ENCODE measurements at regions not wholly inside any gene's neighbourhood (a gene's known extent, or its start where the extent isn't known, plus 50 kb on each side); places are given as distances from the start of the nearest gene placed in this dataset.
"Not testable (repeated sequence)": the region's sequence is repeated elsewhere in the genome, so short reads cannot be mapped to it uniquely, and the experiment has no call there.

GRCh38 chr17:27065588-27065987 is 228.3 kb upstream of the WSB1 start:
- DNase-seq (ENCODE audit: low read depth), result no peak

DNA sequence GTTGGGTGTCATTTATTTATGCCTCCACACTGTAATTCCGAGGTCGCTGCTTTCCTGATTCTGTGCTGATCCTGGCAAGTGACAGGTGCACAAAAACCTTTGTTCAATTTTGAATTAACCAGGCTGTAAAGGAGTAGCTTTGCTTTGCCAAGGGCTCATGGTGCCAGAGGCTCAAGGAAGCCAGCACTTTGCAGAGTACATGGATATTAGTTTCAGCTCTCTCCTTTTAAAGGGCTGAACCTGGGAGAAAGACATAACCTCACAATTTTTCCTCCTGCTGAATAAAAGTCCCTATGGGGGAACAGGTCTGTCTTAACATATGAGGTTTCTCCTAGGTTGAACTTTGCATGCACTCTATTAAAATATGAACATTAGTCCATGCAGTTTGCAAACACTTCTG is 227.6 kb upstream of the WSB1 start:
- no peak for DNase-seq (ENCODE audit: low read depth)

DNA sequence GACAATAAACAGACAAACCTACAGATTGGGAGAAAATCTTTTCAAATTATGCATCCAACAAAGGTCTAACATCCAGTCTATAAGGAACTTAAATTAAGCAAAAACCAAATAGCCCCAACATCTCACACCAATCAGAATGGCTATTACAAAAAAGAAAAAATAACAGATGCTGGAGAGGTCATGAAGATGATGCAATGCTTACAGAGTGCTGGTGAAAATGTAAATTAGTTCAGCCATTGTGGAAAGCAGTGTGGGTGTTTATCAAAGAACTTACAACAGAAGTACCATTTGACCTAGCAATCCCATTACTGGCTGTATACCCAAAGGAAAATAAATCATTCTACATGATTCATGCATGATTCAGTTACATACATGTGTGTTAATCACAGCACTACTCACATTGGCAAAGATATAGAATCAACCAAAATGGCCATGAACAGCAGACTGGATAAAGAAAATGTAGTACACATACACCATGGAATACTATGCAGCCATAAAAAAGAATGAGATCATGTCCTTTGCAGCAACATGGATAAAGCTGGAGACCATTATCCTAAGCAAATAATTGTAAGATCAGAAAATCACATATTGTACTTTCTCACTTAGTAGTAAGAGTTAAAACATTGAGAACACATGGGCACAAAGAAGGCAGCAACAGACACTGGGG is 223.9 kb upstream of the WSB1 start:
- no peak for DNase-seq (ENCODE audit: low read depth)

- DNase-seq (ENCODE audit: low read depth), result no peak
Measured at GRCh38 chr17:27070836-27071235, 223.1 kb upstream of the WSB1 start.

DNA sequence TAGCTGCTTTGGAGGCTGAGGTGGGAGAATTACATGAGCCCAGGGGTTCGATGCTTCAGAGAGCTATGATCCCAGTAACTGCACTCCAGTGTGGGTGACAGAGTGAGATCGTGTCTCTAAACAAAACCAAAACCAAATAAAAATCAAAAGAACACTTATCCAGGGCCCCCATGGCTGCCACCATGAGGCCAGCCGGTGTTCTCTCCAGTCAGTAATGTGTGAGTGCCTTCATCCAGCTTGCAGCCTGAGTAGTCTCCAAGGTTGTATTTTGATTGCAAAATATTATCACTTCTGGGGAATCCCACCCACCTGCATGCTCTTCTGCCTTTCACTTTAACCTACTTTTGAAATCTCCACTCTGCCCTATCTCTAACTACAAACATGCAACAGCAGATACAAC is 221.0 kb upstream of the WSB1 start:
- DNase-seq (ENCODE audit: low read depth), result no peak

GRCh38 chr17:27076814-27077213 is 217.1 kb upstream of the WSB1 start:
- no peak for DNase-seq (ENCODE audit: low read depth)

- no peak for DNase-seq (ENCODE audit: low read depth)
Measured at GRCh38 chr17:27078296-27078695, 215.6 kb upstream of the WSB1 start.

DNA sequence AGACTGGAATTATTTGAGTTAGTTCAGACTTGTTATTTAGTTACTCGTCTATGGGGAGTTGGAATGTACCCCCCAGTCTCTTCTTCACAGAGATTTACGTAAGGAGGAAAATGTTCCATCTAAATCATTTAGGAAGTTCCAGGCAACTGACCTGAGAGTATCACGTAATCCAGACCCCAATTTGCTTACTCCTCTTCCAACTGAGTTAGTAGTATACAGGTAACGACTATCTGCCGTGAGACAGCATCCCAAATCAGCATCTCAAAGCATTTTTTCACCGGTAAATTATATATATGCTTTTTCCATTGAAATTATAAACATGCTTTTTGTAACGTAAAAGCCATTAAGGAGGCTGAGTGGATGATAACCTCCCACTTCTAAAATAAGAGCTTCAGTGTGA is 214.3 kb upstream of the WSB1 start:
- no peak for DNase-seq (ENCODE audit: low read depth)

DNA sequence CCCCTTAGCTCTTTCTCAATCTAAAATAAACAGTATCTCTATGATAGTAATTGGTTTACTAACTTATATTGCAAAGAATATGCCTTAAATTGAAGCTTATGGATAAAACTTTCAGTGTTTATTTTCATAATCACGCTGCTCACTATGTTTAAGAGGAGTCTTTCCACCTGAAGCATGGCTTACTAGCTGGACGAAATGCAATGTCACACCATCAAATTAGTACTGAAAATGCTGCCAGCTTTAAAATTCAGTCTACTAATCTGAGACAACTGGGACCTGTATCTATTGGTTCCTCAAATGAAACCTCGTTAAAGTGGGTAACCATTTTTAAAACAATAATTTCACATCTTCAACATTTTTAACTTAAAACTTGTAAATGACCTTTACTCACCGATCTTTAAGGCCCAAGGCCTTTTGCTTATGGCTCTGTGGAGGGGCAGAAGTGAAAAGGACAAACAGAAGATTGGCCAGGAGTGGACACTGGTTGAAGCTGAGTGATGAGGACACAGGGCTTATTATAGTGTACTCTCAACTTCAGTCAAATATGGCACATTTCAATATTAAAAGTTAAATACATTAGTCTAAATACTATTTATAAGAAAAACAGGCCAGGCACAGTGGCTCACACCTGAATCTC is 212.8 kb upstream of the WSB1 start:
- no peak for DNase-seq (ENCODE audit: low read depth)

- no peak for DNase-seq (ENCODE audit: low read depth)
Measured at GRCh38 chr17:27082023-27082774, 211.7 kb upstream of the WSB1 start.

GRCh38 chr17:27082775-27083154 is 211.1 kb upstream of the WSB1 start:
- no peak for DNase-seq (ENCODE audit: low read depth)

DNA sequence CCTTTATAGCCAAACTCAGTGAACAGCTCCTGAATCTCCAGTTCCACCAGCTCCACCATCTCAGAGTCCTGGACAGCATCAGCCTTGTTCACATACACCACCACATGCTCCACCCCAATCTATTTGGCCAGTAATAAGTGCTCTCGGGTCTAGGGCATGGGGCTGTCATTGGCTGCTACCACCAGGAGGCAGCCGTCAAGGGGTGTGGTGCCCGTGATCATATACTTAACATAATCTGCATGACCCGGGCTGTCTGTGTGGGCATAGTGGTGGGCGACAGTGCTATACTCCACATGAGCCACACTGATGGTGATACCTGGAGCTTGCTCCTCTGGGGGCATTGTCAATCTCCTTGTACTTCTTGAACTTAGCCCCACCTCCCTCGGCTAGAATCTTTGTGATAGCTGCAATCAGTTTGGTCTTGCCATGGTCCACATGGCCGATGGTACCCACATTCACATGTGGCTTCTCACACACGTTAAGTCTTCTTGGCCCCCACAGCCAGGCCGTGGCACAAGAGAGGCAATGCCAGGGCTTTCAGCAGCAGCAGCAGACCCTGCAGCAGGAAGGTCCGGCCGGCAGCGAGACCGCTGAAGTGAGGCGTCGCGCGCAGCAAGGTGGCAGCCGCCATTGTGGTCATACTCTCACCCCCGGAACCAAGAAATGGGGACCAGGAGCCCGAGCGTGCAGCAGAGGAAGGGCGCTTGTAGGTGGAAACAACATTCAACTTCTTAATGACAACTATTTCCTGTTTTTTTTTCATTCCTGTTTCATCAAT is 210.3 kb upstream of the WSB1 start:
- DNase-seq (ENCODE audit: low read depth), result no peak

- DNase-seq (ENCODE audit: low read depth), result no peak
Measured at GRCh38 chr17:27085517-27085916, 208.4 kb upstream of the WSB1 start.

GRCh38 chr17:27086526-27086925 is 207.4 kb upstream of the WSB1 start:
- DNase-seq (ENCODE audit: low read depth), result no peak

DNA sequence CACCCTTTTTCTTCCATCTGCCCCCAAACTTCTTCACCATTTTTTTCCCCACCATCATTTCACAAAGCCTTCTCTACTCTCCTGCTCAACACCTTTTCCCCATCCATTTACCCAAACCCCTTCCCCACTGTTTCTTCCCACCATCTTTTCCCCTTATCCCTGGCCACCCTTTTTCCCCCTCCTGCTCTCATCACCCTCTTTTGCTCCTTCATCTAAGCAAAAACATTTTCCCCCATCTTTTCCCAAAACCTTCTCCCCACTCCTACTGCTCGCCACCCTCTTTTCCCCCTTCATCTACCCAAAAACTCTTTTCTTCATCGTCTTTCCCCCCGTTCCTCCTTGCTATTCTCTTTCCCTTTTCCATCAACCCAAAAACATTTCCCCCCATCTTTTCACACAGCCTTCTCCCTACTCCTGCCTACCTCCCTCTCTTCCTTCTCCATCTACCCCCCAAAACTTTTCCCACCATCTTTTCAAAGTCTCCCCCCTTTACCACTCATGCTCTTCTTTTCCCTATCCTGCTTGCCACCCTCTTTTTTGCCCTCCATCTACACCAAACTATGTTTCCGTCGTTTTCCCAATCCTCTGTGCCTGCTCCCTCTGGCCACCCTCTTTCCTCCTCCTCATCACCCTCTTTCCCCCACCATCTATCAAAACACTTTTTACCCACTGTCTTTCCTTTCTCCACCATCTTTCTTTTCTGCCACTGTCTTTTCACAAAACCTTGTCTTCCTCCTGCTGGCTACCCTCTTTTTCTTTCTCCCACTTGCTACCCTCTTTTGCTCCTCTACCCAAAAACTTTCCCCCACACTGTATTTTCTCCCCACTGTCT is 205.8 kb upstream of the WSB1 start:
- no peak for DNase-seq (ENCODE audit: low read depth)

- no peak for DNase-seq (ENCODE audit: low read depth)
Measured at GRCh38 chr17:27088767-27089078, 205.2 kb upstream of the WSB1 start.

- DNase-seq (ENCODE audit: low read depth), result not testable (repeated sequence)
Measured at GRCh38 chr17:27089079-27089928, 204.6 kb upstream of the WSB1 start.

DNA sequence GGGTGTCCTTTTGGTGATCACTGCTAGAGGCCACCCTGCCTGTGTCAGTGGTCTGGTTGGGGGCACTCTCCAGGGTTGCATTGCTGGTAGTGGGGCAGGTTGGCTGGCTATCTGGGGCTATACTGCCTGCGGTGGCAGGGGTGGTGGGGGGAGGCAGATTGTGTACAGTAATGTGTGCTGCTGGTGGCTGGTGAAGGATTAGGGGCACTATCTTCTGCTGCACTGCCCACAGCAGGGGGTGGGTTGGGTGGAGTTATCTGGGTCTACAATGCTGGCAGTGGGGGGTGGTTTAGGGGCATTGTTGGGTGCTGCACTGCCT is 204.0 kb upstream of the WSB1 start:
- no peak for DNase-seq (ENCODE audit: low read depth)

DNA sequence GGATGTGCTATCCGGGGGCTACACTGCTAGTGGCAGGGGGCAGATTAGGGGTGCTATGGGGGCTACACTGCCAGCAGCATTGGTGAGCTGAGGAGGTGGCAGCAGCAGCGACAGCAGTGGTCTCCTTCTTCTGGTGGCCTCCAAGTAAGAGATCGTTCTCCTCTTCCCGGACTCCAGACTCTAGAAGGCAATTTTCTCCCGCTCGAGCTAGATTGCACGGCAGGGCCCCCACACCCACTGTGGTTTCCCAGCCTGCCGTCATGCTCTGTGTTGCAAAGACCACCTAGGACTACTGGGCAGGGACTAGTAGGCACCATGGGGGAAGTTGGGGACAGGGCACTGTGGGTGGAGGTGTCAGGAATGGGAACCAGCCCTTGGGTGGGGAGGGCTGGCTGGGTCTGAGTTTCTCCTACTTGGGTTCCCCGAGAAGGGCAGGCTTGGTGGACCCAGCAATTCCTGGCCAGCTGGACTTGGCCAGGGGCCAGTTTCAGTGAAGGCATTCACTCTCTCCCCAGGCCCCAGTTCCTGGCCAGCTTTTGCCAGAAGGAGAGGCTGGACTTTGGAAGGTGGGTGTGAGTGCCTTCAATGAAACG is 203.4 kb upstream of the WSB1 start:
- not testable (repeated sequence) for DNase-seq (ENCODE audit: low read depth)

- no peak for DNase-seq (ENCODE audit: low read depth)
Measured at GRCh38 chr17:27091043-27091497, 202.8 kb upstream of the WSB1 start.

- DNase-seq (ENCODE audit: low read depth), result not testable (repeated sequence)
Measured at GRCh38 chr17:27094179-27094578, 199.7 kb upstream of the WSB1 start.

Measured in stromal cell of bone marrow (primary cell).